ENCODE measurements at regions not wholly inside any gene's neighbourhood (a gene's known extent, or its start where the extent isn't known, plus 50 kb on each side); places are given as distances from the start of the nearest gene placed in this dataset.
A peak's percentile ranks its signal among the peaks of the same experiment; 100 is the strongest.

DNA sequence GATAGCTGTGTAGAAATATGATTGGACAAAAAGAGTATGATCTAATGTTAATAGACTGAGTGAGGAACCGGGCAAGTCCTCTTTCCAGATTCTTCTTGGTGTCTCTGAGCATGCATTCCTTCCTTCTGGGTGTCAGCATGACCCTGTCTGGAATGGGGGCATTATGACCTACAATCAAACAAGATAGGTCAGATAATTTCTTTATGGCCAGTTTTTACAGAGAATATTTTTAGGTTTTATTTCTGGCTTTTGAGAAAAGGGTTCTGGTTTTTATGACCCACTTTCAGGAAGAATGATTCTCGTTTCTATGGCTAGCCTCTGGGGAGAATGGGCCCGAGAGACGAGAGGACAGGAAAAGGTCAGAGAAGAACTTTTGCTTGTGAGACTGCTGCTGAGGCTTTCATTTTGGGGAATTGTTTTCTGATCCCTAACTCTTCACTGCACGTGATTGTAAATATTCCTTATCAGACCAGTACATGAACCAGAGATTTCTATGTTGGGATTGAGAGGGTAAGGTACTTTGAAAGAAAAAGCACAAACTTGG, 383.8 kb downstream of the AASDHPPT start:
- no peaks in the 10 kb centered on the region for H4K20me1 ChIP-seq (ENCODE audit: control insufficient read depth, insufficient read depth, insufficient read length)
- no peak overlapping the region for H4K91ac ChIP-seq (ENCODE audit: insufficient read length, low read depth, low read length)
- H3K9me3 ChIP-seq (ENCODE audit: control insufficient read depth, low read depth, low read length) = no peaks in the 10 kb centered on the region
- Mint-ChIP-seq H3K4me1 (peaks cover 14 to 17% of the 10 kb centered on the region in 2 experiments), H3K27me3 (ENCODE audit: low read depth) (no peaks in the 10 kb centered on the region), H3K9me3 (no peaks in the 10 kb centered on the region), H3K4me3 (no peak overlapping the region), H3K27ac (peak overlapping the region in 2 of 3 experiments; percentile 27 to 28; a peak in 2 of 7 replicates), H3K36me3 (ENCODE audit: insufficient read depth in 1 of 3, low read depth in 3 of 3) (no peaks in the 10 kb centered on the region)
- no peak overlapping the region for H2BK12ac ChIP-seq (ENCODE audit: insufficient read length, low read depth, low read length)
- no peaks in the 10 kb centered on the region for H3K27me3 ChIP-seq (ENCODE audit: insufficient read depth, low read length)
- H3K4me2 ChIP-seq (ENCODE audit: insufficient read depth, insufficient read length, low read length) = no peak overlapping the region
- no peak overlapping the region for H4K8ac ChIP-seq (replicated peaks; ENCODE audit: insufficient read length, low read depth, low read length)
- TF ChIP-seq, protein P1, sequence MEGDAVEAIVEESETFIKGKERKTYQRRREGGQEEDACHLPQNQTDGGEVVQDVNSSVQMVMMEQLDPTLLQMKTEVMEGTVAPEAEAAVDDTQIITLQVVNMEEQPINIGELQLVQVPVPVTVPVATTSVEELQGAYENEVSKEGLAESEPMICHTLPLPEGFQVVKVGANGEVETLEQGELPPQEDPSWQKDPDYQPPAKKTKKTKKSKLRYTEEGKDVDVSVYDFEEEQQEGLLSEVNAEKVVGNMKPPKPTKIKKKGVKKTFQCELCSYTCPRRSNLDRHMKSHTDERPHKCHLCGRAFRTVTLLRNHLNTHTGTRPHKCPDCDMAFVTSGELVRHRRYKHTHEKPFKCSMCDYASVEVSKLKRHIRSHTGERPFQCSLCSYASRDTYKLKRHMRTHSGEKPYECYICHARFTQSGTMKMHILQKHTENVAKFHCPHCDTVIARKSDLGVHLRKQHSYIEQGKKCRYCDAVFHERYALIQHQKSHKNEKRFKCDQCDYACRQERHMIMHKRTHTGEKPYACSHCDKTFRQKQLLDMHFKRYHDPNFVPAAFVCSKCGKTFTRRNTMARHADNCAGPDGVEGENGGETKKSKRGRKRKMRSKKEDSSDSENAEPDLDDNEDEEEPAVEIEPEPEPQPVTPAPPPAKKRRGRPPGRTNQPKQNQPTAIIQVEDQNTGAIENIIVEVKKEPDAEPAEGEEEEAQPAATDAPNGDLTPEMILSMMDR (conservative IDR thresholded peaks at IDR 0.05) = no peak
- H3K4me1 ChIP-seq (ENCODE audit: insufficient read depth, low read length) = no peaks in the 10 kb centered on the region
- H2BK20ac ChIP-seq (ENCODE audit: low read depth, low read length, poor library complexity, severe bottlenecking) = no peak overlapping the region
- H2BK15ac ChIP-seq (ENCODE audit: low read depth, low read length) = no peak overlapping the region
- no peak overlapping the region for H2AK5ac ChIP-seq (ENCODE audit: insufficient read length, low read length)
- H2AFZ ChIP-seq (ENCODE audit: low read length) = no peak overlapping the region
- H3K23ac ChIP-seq (ENCODE audit: insufficient read length, low read depth, low read length) = no peak overlapping the region
- H2BK5ac ChIP-seq (ENCODE audit: insufficient read length, low read length) = no peak overlapping the region
- H3K18ac ChIP-seq (ENCODE audit: insufficient read length, low read depth, low read length) = no peak overlapping the region
- no peak overlapping the region for H3K14ac ChIP-seq (ENCODE audit: insufficient read depth, low read length)
- H3T11ph ChIP-seq (ENCODE audit: low read length) = no peak overlapping the region
- no peaks in the 10 kb centered on the region for H3K23me2 ChIP-seq (ENCODE audit: insufficient read length, low read depth, low read length, poor library complexity, severe bottlenecking)
- H3K79me2 ChIP-seq (ENCODE audit: insufficient read depth, low read length) = no peaks in the 10 kb centered on the region
- WGBS (ENCODE audit: extremely low coverage, insufficient read length, low lambda C conversion rate) = no CpG with 5 or more reads among the region's 5 CpGs
- no peak overlapping the region for H2BK120ac ChIP-seq (ENCODE audit: low read depth, low read length, poor library complexity, severe bottlenecking)
- no peak overlapping the region for H4K5ac ChIP-seq (ENCODE audit: insufficient read length, low read depth, low read length)
- no peaks in the 10 kb centered on the region for H3K79me1 ChIP-seq (ENCODE audit: insufficient read depth, low read depth, low read length, poor library complexity, severe bottlenecking)
- no peak for DNase-seq
- H3K56ac ChIP-seq (ENCODE audit: insufficient read length, low read depth, low read length) = no peak overlapping the region
- no peak overlapping the region for H3K4ac ChIP-seq (ENCODE audit: low read depth, low read length)
- no peak overlapping the region for H3K9ac ChIP-seq (ENCODE audit: extremely low read depth, insufficient read length, low read length)
- H3K27ac ChIP-seq (ENCODE audit: insufficient read length, low read depth, low read length) = no peak overlapping the region

Data from H9 (cell line).